HepG2 (cell line): ENCODE measurements at regions not wholly inside any gene's neighbourhood (a gene's known extent, or its start where the extent isn't known, plus 50 kb on each side); places are given as distances from the start of the nearest gene placed in this dataset.

Experiments
- ATAC-seq: fragments of 200-7000 bp; cut with Tn5 transposase; 3 replicates; pipeline ENCODE4 v1.9.1; 2020; ENCODE audit warnings: mild to moderate bottlenecking, moderate library complexity
- BruUV-seq: library from RNA; stranded (reverse); fragments of 400-500 nt; replicated peaks from 2 replicates; lab custom pipeline; 2021; lab: Mats Ljungman, UMichigan
- CTCF ChIA-PET: fragments of 300-600 bp; formaldehyde crosslinking; extraction: SDS; loops from one replicate; lab custom pipeline; 2021; ENCODE audit warnings: low total read pairs, inconsistent platforms, low intra/inter-chr PET ratio; lab: Yijun Ruan, JAX
- POLR2A ChIA-PET: fragments of 350-600 bp; sonication (Branson Sonifier 250); formaldehyde crosslinking; loops from one replicate; lab custom pipeline; 2020; ENCODE audit warnings: antibody characterized with exemption, inconsistent platforms; lab: Yijun Ruan, JAX
- DNase-seq: peaks from one replicate; pipeline ENCODE4 v3.0.0-alpha.2; 2015; ENCODE audit warnings: low spot score
- FAIRE-seq: peaks from 3 replicates; lab custom pipeline; 2011; peaks lifted over from hg19 to GRCh38; lab: Jason Lieb, UNC
- H2AFZ ChIP-seq: one replicate; pipeline ENCODE4 v1.6.1; 2011; ENCODE audit warnings: low read length, inconsistent platforms
- H3K27ac ChIP-seq: fragments of 300-600 bp; 3 replicates; pipeline ENCODE4 v1.8.0; 2011; ENCODE audit warnings: mixed run types, mild to moderate bottlenecking, mixed read lengths, low read length, inconsistent platforms; ENCODE audit not compliant: insufficient read depth; ENCODE audit errors: extremely low read length
- H3K27me3 ChIP-seq, 2 experiments: fragments of 200-600 bp in 1 of 2; 2 replicates in 1 of 2; 3 replicates in 1 of 2; pipeline versions ENCODE4 v1.6.0 to v1.8.0; 2011; ENCODE audit warnings: low read length in 2 of 2, mild to moderate bottlenecking in 2 of 2, moderate library complexity in 2 of 2, inconsistent platforms in 1 of 2; ENCODE audit not compliant: insufficient read depth in 2 of 2, control insufficient read depth in 1 of 2
- H3K36me3 ChIP-seq, 2 experiments: fragments of 200-600 bp in 1 of 2; replicated peaks in 1 of 2; 2 replicates in 1 of 2; 3 replicates in 1 of 2; pipeline versions ENCODE4 v1.5.1 to v1.8.0; 2011; ENCODE audit warnings: low read length in 2 of 2, inconsistent platforms in 1 of 2; ENCODE audit not compliant: insufficient read depth in 2 of 2, control insufficient read depth in 1 of 2
- H3K4me1 ChIP-seq: 2 replicates; pipeline ENCODE4 v1.5.1; 2012; ENCODE audit warnings: low read length, inconsistent platforms; ENCODE audit not compliant: insufficient read depth
- H3K4me2 ChIP-seq: 2 replicates; pipeline ENCODE4 v1.6.0; 2011; ENCODE audit warnings: low read depth, low read length, inconsistent platforms
- H3K4me3 ChIP-seq, 3 experiments: fragments of 200-600 bp in 1 of 3; sonication (generic), shearing (Covaris generic) in 1 of 3; replicated peaks in 1 of 3; 2 replicates each; pipeline ENCODE4 v1.5.1; 2011 to 2016; ENCODE audit warnings: low read length in 3 of 3, inconsistent platforms in 2 of 3, low read depth in 2 of 3, mild to moderate bottlenecking in 2 of 3, control low read depth in 1 of 3, mixed read lengths in 1 of 3; ENCODE audit not compliant: insufficient read depth in 1 of 3
- H3K79me2 ChIP-seq: one replicate; pipeline ENCODE4 v1.6.1; 2011; ENCODE audit warnings: low read length, inconsistent platforms; ENCODE audit not compliant: insufficient read depth
- H3K9ac ChIP-seq: 2 replicates; pipeline ENCODE4 v1.6.0; 2011; ENCODE audit warnings: mild to moderate bottlenecking, low read depth, low read length, inconsistent platforms; ENCODE audit not compliant: insufficient read depth
- H3K9me3 ChIP-seq: 2 replicates; pipeline ENCODE4 v1.5.1; 2012; ENCODE audit warnings: mild to moderate bottlenecking, low read length
- H4K20me1 ChIP-seq: 2 replicates; pipeline ENCODE4 v1.6.0; 2011; ENCODE audit warnings: inconsistent platforms, mild to moderate bottlenecking, low read length, moderate library complexity; ENCODE audit not compliant: insufficient read depth
- DMAP1 ChIP-seq: IDR thresholded peaks from 2 replicates; pipeline ENCODE4 v1.6.1; 2016
- HMG20B ChIP-seq: conservative IDR thresholded peaks from 2 replicates; pipeline ENCODE4 v1.6.1; 2016; ENCODE audit warnings: missing genetic modification reagents, missing compliant biosample characterization
- SIX1 ChIP-seq: sonication (generic); formaldehyde crosslinking; IDR thresholded peaks from 2 replicates; pipeline ENCODE4 v1.4.0; 2020; ENCODE audit warnings: missing genetic modification reagents, borderline replicate concordance
- ZNF225 ChIP-seq: sonication (generic); formaldehyde crosslinking; IDR thresholded peaks from 2 replicates; pipeline ENCODE4 v1.4.0; 2020; ENCODE audit warnings: mild to moderate bottlenecking, missing genetic modification reagents
- ZNF234 ChIP-seq: sonication (generic); formaldehyde crosslinking; conservative IDR thresholded peaks from 2 replicates; pipeline ENCODE4 v1.5.1; 2020; ENCODE audit warnings: mild to moderate bottlenecking, missing genetic modification reagents
- in situ Hi-C: cut with HindIII; loops from 2 replicates; pipeline ENCODE4 v1.10.0; 2017; ENCODE audit warnings: low pct_unique_long_range_greater_than_20kb; ENCODE audit not compliant: extremely low pct_ligation_motif_present
- intact Hi-C: fragments of 100-400 bp; cut with micrococcal nuclease; formaldehyde crosslinking; loops from one replicate; pipeline ENCODE4 v1.10.0; 2022; ENCODE audit not compliant: unreplicated experiment
- TF ChIP-seq, protein P1 (sequence below): sonication (generic); formaldehyde crosslinking; IDR thresholded peaks from 2 replicates; pipeline ENCODE4 v1.4.0; 2020; ENCODE audit warnings: mild to moderate bottlenecking, missing genetic modification reagents, borderline replicate concordance
- TF ChIP-seq, protein P2 (sequence below): sonication (generic); formaldehyde crosslinking; IDR thresholded peaks from 2 replicates; pipeline ENCODE4 v1.8.1; 2022; ENCODE audit warnings: mild to moderate bottlenecking, missing genetic modification reagents

DNA sequence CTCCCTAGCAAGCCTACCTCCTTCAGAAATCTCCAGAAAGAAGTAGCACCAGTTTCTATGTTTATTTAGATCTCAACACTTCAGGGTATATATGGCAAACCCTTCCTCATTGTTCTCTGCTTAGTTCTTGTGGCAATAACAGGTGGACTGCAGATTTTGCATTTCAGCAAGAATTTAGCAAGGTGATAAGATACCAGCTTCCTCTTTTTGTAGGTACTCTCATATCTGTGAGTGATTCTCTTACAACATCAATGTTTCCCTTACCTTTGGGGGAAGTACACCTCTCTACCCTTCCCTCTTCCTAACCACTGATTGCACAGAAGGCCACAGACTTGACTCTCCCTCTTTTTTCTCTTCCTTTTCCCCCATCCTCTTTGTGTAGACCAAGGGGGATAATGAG, 230.9 kb upstream of the SESN3 start:
- H3K79me2 ChIP-seq, result no peaks in the 10 kb centered on the region
- H3K9me3 ChIP-seq, result no peaks in the 10 kb centered on the region
- H3K9ac ChIP-seq, result no peak overlapping the region
- ChIA-PET POLR2A (no interaction called here), CTCF (no interaction called here)
- H3K27ac ChIP-seq, result no peak overlapping the region
- FAIRE-seq (no peak), ATAC-seq (no peak), DNase-seq (no peak)
- H2AFZ ChIP-seq, result no peak overlapping the region
- H3K4me2 ChIP-seq, result no peak overlapping the region
- no TSS peak for BruUV-seq
- no peaks in the 10 kb centered on the region for H4K20me1 ChIP-seq
- H3K27me3 ChIP-seq, result no peaks in the 10 kb centered on the region
- no peaks in the 10 kb centered on the region for H3K4me1 ChIP-seq
- TF ChIP-seq, protein P1, sequence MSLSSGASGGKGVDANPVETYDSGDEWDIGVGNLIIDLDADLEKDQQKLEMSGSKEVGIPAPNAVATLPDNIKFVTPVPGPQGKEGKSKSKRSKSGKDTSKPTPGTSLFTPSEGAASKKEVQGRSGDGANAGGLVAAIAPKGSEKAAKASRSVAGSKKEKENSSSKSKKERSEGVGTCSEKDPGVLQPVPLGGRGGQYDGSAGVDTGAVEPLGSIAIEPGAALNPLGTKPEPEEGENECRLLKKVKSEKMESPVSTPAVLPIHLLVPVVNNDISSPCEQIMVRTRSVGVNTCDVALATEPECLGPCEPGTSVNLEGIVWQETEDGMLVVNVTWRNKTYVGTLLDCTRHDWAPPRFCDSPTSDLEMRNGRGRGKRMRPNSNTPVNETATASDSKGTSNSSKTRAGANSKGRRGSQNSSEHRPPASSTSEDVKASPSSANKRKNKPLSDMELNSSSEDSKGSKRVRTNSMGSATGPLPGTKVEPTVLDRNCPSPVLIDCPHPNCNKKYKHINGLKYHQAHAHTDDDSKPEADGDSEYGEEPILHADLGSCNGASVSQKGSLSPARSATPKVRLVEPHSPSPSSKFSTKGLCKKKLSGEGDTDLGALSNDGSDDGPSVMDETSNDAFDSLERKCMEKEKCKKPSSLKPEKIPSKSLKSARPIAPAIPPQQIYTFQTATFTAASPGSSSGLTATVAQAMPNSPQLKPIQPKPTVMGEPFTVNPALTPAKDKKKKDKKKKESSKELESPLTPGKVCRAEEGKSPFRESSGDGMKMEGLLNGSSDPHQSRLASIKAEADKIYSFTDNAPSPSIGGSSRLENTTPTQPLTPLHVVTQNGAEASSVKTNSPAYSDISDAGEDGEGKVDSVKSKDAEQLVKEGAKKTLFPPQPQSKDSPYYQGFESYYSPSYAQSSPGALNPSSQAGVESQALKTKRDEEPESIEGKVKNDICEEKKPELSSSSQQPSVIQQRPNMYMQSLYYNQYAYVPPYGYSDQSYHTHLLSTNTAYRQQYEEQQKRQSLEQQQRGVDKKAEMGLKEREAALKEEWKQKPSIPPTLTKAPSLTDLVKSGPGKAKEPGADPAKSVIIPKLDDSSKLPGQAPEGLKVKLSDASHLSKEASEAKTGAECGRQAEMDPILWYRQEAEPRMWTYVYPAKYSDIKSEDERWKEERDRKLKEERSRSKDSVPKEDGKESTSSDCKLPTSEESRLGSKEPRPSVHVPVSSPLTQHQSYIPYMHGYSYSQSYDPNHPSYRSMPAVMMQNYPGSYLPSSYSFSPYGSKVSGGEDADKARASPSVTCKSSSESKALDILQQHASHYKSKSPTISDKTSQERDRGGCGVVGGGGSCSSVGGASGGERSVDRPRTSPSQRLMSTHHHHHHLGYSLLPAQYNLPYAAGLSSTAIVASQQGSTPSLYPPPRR, result no peak
- no peak for TF ChIP-seq SIX1 (CRISPR knock-in tag)
- TF ChIP-seq ZNF234 (CRISPR knock-in tag), result no peak
- TF ChIP-seq, protein P2, sequence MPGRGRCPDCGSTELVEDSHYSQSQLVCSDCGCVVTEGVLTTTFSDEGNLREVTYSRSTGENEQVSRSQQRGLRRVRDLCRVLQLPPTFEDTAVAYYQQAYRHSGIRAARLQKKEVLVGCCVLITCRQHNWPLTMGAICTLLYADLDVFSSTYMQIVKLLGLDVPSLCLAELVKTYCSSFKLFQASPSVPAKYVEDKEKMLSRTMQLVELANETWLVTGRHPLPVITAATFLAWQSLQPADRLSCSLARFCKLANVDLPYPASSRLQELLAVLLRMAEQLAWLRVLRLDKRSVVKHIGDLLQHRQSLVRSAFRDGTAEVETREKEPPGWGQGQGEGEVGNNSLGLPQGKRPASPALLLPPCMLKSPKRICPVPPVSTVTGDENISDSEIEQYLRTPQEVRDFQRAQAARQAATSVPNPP (CRISPR knock-in tag), result no peak
- TF ChIP-seq DMAP1, result no peak
- TF ChIP-seq ZNF225, result no peak
- TF ChIP-seq HMG20B, result no peak
- intact Hi-C loops, result no loop called here
- in situ Hi-C loops, result no loop called here
- no peak overlapping the region for H3K4me3 ChIP-seq
- H3K36me3 ChIP-seq, result no peaks in the 10 kb centered on the region
